HUES48 (cell line): ENCODE measurements at regions not wholly inside any gene's neighbourhood (a gene's known extent, or its start where the extent isn't known, plus 50 kb on each side); places are given as distances from the start of the nearest gene placed in this dataset.
"Not testable (repeated sequence)": the region's sequence is repeated elsewhere in the genome, so short reads cannot be mapped to it uniquely, and the experiment has no call there.

Experiments
- H3K27ac ChIP-seq: one replicate; pipeline ENCODE4 v1.7.0; 2013; ENCODE audit warnings: low read depth, low read length, inconsistent platforms
- H3K27me3 ChIP-seq: 2 replicates; pipeline ENCODE4 v1.6.1; 2013; ENCODE audit warnings: mild to moderate bottlenecking, low read length; ENCODE audit not compliant: control insufficient read depth, insufficient read depth
- H3K36me3 ChIP-seq: 2 replicates; pipeline ENCODE4 v1.6.1; 2013; ENCODE audit warnings: low read length; ENCODE audit not compliant: control insufficient read depth, insufficient read depth
- H3K4me1 ChIP-seq: 2 replicates; pipeline ENCODE4 v1.6.1; 2013; ENCODE audit warnings: mild to moderate bottlenecking, low read length; ENCODE audit not compliant: control insufficient read depth, insufficient read depth
- H3K4me3 ChIP-seq: 2 replicates; pipeline ENCODE4 v1.5.1; 2013; ENCODE audit warnings: mild to moderate bottlenecking, low read depth, low read length
- H3K9ac ChIP-seq: 2 replicates; pipeline ENCODE4 v1.6.1; 2013; ENCODE audit warnings: mild to moderate bottlenecking, low read depth, low read length, moderate library complexity
- H3K9me3 ChIP-seq: 2 replicates; pipeline ENCODE4 v1.6.1; 2013; ENCODE audit warnings: low read length; ENCODE audit not compliant: control insufficient read depth, insufficient read depth

DNA sequence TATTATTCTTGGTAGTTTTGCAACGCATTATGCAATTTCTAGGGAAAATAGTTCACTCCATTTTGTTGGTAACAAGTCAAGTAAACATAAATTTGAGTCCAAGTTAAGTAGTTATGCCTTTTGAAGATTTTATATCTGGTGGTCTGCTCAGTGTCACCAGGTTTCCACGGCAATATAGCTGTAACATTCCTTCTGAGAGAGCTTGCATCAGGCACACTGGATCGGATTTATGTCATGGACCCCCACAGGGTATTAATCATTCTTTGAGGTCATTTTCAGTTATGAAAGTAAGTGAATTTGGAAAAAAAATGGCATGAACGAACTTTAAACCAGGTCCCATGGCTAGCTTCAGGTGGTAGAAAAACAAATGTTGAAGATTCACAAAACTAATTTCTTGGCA lies 136.3 kb downstream of the POLR1F start:
- no peaks in the 10 kb centered on the region for H3K27me3 ChIP-seq
- no peak overlapping the region for H3K9ac ChIP-seq
- H3K4me1 ChIP-seq, result no peaks in the 10 kb centered on the region
- H3K27ac ChIP-seq, result no peak overlapping the region
- H3K9me3 ChIP-seq, result no peaks in the 10 kb centered on the region
- H3K4me3 ChIP-seq, result no peak overlapping the region
- no peaks in the 10 kb centered on the region for H3K36me3 ChIP-seq

DNA sequence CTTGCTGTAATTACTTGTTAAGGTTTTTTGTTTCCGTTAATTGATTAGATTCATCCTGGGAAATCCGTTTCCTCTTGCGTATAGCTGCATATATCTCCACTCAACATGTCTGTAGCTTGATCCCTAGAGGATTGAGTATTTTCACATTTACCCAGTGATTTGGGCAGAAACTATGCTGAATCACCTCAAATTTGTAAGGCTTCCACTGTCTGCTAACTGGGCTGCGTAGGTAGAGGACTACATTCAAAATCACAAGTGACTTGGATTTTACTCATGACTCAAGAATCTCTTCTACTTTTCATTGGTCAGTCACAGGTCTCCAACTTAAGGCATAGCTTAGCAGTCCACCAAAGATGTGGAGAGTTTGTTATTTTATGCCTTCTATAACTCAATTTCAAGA lies 141.8 kb downstream of the POLR1F start:
- Histone ChIP-seq H3K27ac (no peak overlapping the region), H3K36me3 (no peaks in the 10 kb centered on the region), H3K9me3 (no peaks in the 10 kb centered on the region)

DNA sequence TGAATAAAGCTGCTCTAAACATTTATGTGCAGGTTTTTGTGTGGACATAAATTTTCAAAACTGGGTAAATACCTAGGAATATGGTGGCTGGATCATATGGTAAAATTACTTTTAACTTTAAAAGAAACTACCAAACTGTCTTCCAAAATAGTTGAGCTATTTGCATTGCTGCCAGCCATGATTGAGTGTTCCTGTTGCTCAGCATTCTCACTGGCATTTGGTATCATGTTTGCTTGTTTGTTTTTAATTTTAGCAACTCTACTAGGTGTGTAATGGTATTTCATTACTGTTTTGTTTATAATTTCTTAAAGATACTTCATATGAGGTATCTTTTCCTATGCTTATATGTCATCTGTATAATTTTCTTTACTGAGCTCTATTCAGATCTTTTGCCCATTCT lies 143.2 kb downstream of the POLR1F start:
- Histone ChIP-seq H3K9ac (no peak overlapping the region), H3K4me1 (no peaks in the 10 kb centered on the region), H3K27me3 (no peaks in the 10 kb centered on the region), H3K27ac (no peak overlapping the region), H3K36me3 (no peaks in the 10 kb centered on the region), H3K9me3 (no peaks in the 10 kb centered on the region), H3K4me3 (no peak overlapping the region)

More for the DNA sequence above, 141.8 kb downstream of the POLR1F start:
- no peak overlapping the region for H3K9ac ChIP-seq
- no peaks in the 10 kb centered on the region for H3K4me1 ChIP-seq
- no peaks in the 10 kb centered on the region for H3K27me3 ChIP-seq
- no peak overlapping the region for H3K4me3 ChIP-seq

DNA sequence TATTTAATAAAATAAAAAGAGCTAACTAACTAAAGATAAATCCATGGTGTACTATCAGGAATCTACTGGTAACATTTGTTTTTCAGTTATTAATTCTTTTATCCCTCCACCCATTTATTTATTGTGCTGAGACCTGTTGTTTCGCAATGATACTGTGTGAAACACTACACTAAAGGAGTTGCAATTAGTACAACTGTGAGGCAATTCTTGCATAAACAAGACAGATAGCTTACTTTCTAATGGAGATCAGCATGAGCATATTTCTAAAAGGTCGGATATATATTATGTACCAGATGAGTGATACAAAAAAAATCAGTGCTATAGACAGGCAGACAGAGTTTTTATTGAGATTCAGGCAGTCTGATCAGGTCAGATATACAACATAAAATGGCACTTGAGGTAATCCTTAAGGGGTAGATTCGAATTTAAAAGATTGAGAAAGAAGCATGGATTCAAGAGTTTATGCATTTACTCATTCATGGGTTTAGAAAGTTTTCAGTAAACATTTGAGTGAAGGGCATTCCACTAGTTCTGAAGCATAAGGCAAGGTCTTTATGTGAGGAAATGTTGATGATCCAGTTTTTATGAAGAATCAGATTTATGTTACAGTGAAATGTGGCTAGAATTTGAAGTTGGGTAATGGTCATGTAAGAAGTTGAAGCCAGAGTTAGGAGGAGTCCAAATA lies 147.6 kb downstream of the POLR1F start:
- H3K4me1 ChIP-seq, result no peaks in the 10 kb centered on the region
- H3K9ac ChIP-seq, result no peak overlapping the region
- no peak overlapping the region for H3K4me3 ChIP-seq
- no peak overlapping the region for H3K27ac ChIP-seq
- no peaks in the 10 kb centered on the region for H3K9me3 ChIP-seq
- no peaks in the 10 kb centered on the region for H3K27me3 ChIP-seq
- no peaks in the 10 kb centered on the region for H3K36me3 ChIP-seq

DNA sequence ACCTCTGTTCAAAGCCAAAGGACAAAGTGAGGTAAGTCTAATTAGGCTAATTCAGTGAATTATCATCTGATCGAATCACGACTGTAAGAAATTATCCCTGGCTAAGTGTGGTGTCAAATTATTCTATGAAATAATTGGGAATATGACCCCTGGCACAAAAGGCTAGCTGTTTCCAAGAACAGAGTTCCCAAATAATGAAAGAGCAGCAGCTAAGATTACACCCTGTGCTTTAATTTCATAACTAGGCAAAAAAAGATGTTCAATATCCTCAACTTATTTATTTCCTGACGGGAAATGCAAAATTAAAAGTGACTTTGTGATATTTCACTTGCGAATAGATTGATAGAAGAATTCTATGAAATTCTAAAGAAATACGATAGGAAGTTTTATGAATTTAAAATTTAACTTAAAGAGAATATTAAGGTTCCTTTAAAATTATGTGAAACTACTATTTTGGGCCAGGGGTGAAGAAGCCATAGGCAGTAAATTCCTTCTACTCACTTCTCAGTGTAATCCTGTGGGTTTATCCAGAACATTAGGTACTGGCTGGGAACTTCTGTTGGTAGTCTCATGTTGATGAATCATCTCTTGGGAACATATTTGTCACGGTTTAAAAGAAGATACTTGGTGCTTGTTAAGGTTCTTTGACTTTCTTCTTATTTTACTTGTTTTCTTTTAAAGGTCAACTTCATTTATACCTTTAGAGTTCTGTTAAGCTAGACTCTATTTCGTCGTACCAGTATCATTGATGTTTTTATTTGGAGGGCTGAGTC lies 148.5 kb downstream of the POLR1F start:
- Histone ChIP-seq H3K27me3 (no peaks in the 10 kb centered on the region), H3K27ac (no peak overlapping the region), H3K9ac (no peak overlapping the region), H3K4me1 (no peaks in the 10 kb centered on the region), H3K9me3 (no peaks in the 10 kb centered on the region), H3K36me3 (no peaks in the 10 kb centered on the region), H3K4me3 (no peak overlapping the region)

DNA sequence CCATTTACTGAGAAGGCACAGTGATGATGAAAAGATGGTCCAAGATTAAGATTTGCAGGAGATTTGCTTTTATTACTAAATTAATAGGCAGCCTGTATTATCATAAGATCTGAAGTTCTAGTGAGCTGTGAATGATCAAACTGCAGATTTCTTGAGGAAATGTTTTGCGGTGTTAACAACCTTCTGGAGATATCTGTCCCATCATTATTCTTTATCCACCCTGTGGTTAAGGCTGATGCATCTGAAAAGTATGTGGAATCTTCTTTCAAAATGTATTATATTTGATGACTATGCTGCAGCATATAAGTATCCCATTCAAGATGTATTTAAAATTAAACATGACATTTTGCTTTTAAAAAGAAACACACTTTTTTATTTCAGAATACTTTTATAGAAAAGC lies 150.3 kb downstream of the POLR1F start:
- no peak overlapping the region for H3K4me3 ChIP-seq
- no peak overlapping the region for H3K27ac ChIP-seq
- H3K9me3 ChIP-seq, result no peaks in the 10 kb centered on the region
- H3K36me3 ChIP-seq, result no peaks in the 10 kb centered on the region
- H3K27me3 ChIP-seq, result no peaks in the 10 kb centered on the region
- H3K4me1 ChIP-seq, result no peaks in the 10 kb centered on the region
- H3K9ac ChIP-seq, result no peak overlapping the region

DNA sequence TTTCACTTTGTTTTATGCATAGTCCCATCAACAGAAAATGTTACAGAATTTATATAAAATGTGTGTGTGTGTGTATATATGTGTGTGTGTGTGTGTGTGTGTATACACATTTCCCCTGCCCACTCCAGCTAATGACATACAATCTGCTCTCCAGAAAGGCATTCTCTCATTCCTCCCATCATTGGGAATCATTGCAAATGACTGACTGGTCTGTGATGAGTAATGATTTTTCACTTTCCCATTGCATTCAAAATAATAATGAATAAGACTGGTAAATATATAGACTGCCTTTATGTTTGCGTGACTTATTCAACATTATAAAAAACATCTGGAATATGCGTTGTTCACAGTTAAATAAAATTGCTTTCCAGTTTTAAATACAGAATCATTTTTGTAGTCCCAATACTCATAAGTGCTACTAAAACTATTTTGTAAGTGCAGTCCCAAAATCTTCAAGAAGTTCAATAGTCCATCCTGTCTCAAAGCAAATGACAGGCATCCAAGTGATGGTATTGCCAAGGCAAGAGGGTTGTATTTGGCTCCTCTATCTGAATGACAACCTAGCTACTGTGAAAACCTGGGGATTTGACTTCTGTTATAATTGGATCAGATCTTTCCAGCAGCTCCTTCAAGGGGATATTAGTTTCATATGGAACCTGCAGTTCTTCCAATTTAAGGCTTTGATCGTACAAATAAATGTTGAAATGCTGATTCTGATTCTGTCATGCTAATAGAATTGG lies 150.9 kb downstream of the POLR1F start:
- Histone ChIP-seq H3K9ac (no peak overlapping the region), H3K36me3 (no peaks in the 10 kb centered on the region), H3K9me3 (no peaks in the 10 kb centered on the region), H3K27ac (no peak overlapping the region), H3K4me1 (no peaks in the 10 kb centered on the region), H3K4me3 (no peak overlapping the region), H3K27me3 (no peaks in the 10 kb centered on the region)

DNA sequence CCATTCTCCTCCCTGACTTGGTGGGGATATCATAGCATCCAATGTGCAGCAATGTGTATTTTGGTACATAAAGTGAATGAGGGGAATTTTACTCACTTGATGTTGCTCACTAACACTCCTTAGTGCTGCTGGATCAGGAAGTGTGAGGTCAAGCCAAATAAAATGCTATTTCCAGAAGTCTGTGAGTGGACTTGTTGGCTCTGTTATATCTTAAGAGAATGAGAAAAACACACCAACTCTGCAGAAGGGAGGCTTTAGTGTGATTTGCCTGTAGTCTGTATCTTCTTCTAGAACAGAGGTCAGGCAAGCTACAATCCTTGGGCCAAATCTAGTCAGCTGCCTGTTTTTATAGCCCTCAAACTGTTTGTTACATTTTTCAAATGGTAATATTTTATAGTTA lies 154.3 kb downstream of the POLR1F start:
- Histone ChIP-seq H3K9ac (no peak overlapping the region), H3K36me3 (no peaks in the 10 kb centered on the region), H3K27ac (no peak overlapping the region), H3K27me3 (no peaks in the 10 kb centered on the region), H3K4me3 (no peak overlapping the region), H3K9me3 (no peaks in the 10 kb centered on the region), H3K4me1 (no peaks in the 10 kb centered on the region)

DNA sequence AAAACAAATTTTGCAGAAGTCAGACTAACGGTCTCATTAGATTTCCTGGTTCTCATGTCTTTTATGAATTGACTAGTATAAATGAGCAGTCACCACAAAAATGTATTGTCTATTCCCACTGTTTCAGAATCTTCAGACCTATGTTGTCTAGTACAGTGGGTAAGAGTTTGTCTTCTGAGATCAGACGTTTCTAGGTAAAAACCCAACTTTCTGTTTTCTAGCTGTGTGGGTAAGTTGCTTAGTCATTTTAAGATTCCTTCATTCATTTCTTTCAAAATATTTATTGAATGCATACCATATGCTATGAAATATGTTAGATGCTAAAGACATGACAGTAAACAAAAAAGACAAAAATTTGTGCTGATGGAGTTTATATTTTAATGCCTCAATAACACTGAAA lies 156.3 kb downstream of the POLR1F start:
- H3K9ac ChIP-seq, result no peak overlapping the region
- H3K4me1 ChIP-seq, result no peaks in the 10 kb centered on the region
- no peak overlapping the region for H3K4me3 ChIP-seq
- H3K27ac ChIP-seq, result no peak overlapping the region
- no peaks in the 10 kb centered on the region for H3K36me3 ChIP-seq
- H3K9me3 ChIP-seq, result 0 out of 2 replicates have a peak, but pooled peaks cover 2% of the 10 kb centered on the region
- H3K27me3 ChIP-seq, result no peaks in the 10 kb centered on the region

DNA sequence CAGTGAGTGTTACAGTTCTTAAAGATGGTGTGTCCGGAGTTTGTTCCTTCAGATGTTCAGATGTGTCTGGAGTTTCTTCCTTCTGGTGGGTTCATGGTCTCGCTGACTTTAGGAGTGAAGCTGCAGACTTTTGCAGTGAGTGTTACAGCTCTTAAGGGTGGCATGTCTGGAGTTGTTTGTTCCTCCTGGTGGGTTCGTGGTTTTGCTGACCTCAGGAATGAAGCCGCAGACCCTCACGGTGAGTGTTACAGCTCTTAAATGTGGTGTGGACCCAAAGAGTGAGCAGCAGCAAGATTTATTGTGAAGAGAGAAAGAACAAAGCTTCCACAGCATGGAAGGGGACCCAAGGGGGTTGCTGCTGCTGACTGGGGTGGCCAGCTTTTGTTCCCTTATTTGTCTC lies 159.6 kb downstream of the POLR1F start:
- not testable (repeated sequence) for H3K36me3 ChIP-seq, H3K27ac ChIP-seq, H3K4me3 ChIP-seq, H3K9ac ChIP-seq, H3K4me1 ChIP-seq, H3K9me3 ChIP-seq, H3K27me3 ChIP-seq

DNA sequence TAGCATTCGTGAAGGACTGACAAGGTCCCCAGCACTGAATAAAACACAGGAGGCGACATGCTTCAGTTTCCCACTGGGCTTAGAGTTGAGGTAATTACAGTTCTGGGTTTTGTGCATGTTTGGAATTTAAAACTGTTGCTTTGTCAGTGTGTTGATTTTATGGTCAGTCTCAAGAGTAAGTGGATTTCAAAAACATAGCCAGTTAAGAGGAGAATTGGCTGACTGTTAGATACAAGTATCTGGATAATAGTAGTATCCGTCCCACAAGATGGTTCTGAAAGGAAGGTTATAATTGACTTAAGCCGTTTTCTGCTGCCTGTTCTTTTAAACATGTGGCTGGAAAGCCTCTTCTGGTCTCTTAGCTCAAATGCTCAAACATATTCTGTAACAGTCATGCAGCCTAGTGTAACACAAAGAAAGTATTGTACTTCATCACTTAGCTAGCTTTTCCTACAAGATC lies 170.9 kb downstream of the POLR1F start:
- Histone ChIP-seq H3K4me1 (peaks cover 6% of the 10 kb centered on the region), H3K9me3 (no peaks in the 10 kb centered on the region), H3K9ac (no peak overlapping the region), H3K27ac (no peak overlapping the region), H3K27me3 (no peaks in the 10 kb centered on the region), H3K36me3 (no peaks in the 10 kb centered on the region), H3K4me3 (no peak overlapping the region)
